ENCODE measurements at regions not wholly inside any gene's neighbourhood (a gene's known extent, or its start where the extent isn't known, plus 50 kb on each side); places are given as distances from the start of the nearest gene placed in this dataset.
"Not testable (repeated sequence)": the region's sequence is repeated elsewhere in the genome, so short reads cannot be mapped to it uniquely, and the experiment has no call there.

GRCh38 chr1:56248138-56248537, 331.2 kb downstream of the PLPP3 start:
- Mint-ChIP-seq H3K27me3 (ENCODE audit: low read depth) (no peaks in the 10 kb centered on the region), H3K36me3 (ENCODE audit: low read depth) (no peaks in the 10 kb centered on the region), H3K27ac (no peak overlapping the region), H3K9me3 (no peaks in the 10 kb centered on the region), H3K4me1 (ENCODE audit: low read depth) (no peaks in the 10 kb centered on the region), H3K4me3 (ENCODE audit: low read depth) (no peak overlapping the region)
- DNase-seq (ENCODE audit: low spot score), result no peak
- intact Hi-C loops (cut with micrococcal nuclease), result no loop called here

- H3K36me3 Mint-ChIP-seq (ENCODE audit: low read depth); DNase-seq (ENCODE audit: low spot score); intact Hi-C loops (cut with micrococcal nuclease); H3K4me1 Mint-ChIP-seq (ENCODE audit: low read depth); H3K27ac Mint-ChIP-seq; H3K27me3 Mint-ChIP-seq (ENCODE audit: low read depth); H3K9me3 Mint-ChIP-seq; H3K4me3 Mint-ChIP-seq (ENCODE audit: low read depth): not testable (repeated sequence)
These were observed 332.6 kb downstream of the PLPP3 start for GRCh38 chr1:56246726-56247125.

DNA sequence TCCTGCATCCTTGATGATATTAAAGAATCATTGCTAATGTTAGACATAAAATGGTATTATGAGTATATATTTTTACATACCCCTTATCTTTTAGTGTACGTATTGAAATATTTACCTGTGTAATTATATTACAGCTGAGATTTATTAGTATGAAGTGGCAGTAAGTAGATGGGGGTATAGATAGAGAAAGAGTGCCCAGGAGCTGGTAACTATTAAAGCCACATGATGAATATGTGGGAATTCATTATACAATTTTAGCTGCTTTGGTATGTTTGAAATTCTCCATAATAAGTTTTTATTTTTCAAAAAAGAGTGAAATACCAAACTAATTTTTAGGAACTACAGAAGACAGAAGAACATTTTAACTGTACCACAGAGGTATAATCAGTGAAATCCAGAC, 339.0 kb downstream of the PLPP3 start:
- Mint-ChIP-seq H3K4me1 (ENCODE audit: low read depth) (no peaks in the 10 kb centered on the region), H3K27ac (no peak overlapping the region), H3K36me3 (ENCODE audit: low read depth) (no peaks in the 10 kb centered on the region), H3K9me3 (peaks cover 8% of the 10 kb centered on the region), H3K27me3 (ENCODE audit: low read depth) (no peaks in the 10 kb centered on the region), H3K4me3 (ENCODE audit: low read depth) (no peak overlapping the region)
- no peak for DNase-seq (ENCODE audit: low spot score)
- intact Hi-C loops (cut with micrococcal nuclease), result no loop called here

GRCh38 chr1:56237491-56238064, 341.8 kb downstream of the PLPP3 start:
- Mint-ChIP-seq H3K4me3 (ENCODE audit: low read depth) (no peak overlapping the region), H3K27ac (no peak overlapping the region), H3K36me3 (ENCODE audit: low read depth) (no peaks in the 10 kb centered on the region), H3K9me3 (peaks cover 11% of the 10 kb centered on the region), H3K4me1 (ENCODE audit: low read depth) (no peaks in the 10 kb centered on the region), H3K27me3 (ENCODE audit: low read depth) (no peaks in the 10 kb centered on the region)
- intact Hi-C loops (cut with micrococcal nuclease), result no loop called here
- no peak for DNase-seq (ENCODE audit: low spot score)

DNA sequence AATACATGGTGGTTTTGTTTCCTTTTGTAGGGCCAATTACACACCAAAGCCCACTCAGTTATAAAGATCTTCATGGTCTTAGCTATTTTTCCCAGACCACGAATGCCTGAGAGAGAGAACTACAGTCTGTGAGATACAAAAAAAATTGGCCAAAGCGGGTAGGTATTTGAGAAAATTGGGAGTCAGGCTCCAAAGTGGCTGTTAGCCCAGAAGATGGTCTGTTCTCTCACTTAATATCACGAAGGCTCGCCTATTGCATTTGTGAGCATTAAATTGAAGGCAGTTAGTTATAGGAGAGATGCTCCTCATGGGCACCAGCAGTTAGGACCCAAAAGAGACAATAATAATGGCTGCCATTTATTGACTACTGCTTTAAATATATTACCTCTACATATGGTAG, 342.7 kb downstream of the PLPP3 start:
- DNase-seq (ENCODE audit: low spot score), result no peak
- H3K27me3 Mint-ChIP-seq (ENCODE audit: low read depth), result no peaks in the 10 kb centered on the region
- no peaks in the 10 kb centered on the region for H3K36me3 Mint-ChIP-seq (ENCODE audit: low read depth)
- no peaks in the 10 kb centered on the region for H3K4me1 Mint-ChIP-seq (ENCODE audit: low read depth)
- no peak overlapping the region for H3K4me3 Mint-ChIP-seq (ENCODE audit: low read depth)
- intact Hi-C loops (cut with micrococcal nuclease), result no loop called here
- H3K27ac Mint-ChIP-seq, result no peak overlapping the region
- peaks cover 11% of the 10 kb centered on the region for H3K9me3 Mint-ChIP-seq

GRCh38 chr1:56235909-56236510, 343.4 kb downstream of the PLPP3 start:
- no peaks in the 10 kb centered on the region for H3K4me1 Mint-ChIP-seq (ENCODE audit: low read depth)
- no peak overlapping the region for H3K4me3 Mint-ChIP-seq (ENCODE audit: low read depth)
- no peaks in the 10 kb centered on the region for H3K36me3 Mint-ChIP-seq (ENCODE audit: low read depth)
- no peaks in the 10 kb centered on the region for H3K27me3 Mint-ChIP-seq (ENCODE audit: low read depth)
- H3K27ac Mint-ChIP-seq, result no peak overlapping the region
- H3K9me3 Mint-ChIP-seq, result peaks cover 11% of the 10 kb centered on the region
- intact Hi-C loops (cut with micrococcal nuclease), result no loop called here
- DNase-seq (ENCODE audit: low spot score), result no peak

DNA sequence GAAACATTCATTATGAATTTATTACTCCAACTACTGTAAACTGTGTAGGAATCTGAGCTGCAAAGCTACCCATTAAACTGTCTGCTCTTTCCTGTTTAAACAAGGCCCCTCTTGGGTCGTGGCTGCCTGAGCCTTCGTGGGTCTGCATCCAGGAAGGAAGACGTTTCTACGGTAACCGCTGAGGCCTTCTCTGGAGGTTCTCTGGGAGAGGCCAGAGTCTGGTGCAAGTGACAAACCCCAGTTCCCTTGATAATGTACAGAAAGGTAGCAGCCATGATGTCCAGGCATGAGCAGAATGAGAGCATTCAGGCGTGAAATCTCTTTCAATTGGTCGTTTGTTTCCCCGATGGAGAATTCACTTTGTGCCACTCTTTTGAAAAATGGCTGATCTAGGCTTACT, 350.2 kb downstream of the PLPP3 start:
- H3K27me3 Mint-ChIP-seq (ENCODE audit: low read depth), result no peaks in the 10 kb centered on the region
- H3K27ac Mint-ChIP-seq, result no peak overlapping the region
- DNase-seq (ENCODE audit: low spot score), result no peak
- no peaks in the 10 kb centered on the region for H3K9me3 Mint-ChIP-seq
- H3K36me3 Mint-ChIP-seq (ENCODE audit: low read depth), result no peaks in the 10 kb centered on the region
- H3K4me3 Mint-ChIP-seq (ENCODE audit: low read depth), result no peak overlapping the region
- intact Hi-C loops (cut with micrococcal nuclease), result no loop called here
- no peaks in the 10 kb centered on the region for H3K4me1 Mint-ChIP-seq (ENCODE audit: low read depth)

DNA sequence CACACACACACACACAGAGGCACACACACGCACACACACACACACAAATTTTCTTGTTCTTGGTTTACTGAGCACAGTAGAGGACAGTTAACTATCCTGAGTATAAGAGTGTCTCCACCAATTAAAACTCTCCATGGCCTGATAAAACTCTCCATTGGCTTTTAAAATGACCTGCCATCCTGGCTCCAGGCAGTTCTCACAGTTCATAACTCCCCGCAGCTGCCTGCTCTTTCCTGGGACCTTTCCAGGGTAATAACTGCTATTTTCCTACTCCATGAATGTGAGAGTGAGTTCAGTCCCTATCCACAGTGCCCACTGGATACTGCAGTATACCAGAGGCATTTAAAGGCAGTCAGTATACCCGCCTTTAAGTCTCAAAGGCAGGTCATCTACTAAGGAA, 351.5 kb downstream of the PLPP3 start:
- Mint-ChIP-seq H3K4me1 (ENCODE audit: low read depth) (no peaks in the 10 kb centered on the region), H3K36me3 (ENCODE audit: low read depth) (no peaks in the 10 kb centered on the region), H3K9me3 (no peaks in the 10 kb centered on the region), H3K27me3 (ENCODE audit: low read depth) (no peaks in the 10 kb centered on the region), H3K4me3 (ENCODE audit: low read depth) (no peak overlapping the region), H3K27ac (no peak overlapping the region)
- no peak for DNase-seq (ENCODE audit: low spot score)
- intact Hi-C loops (cut with micrococcal nuclease), result no loop called here

DNA sequence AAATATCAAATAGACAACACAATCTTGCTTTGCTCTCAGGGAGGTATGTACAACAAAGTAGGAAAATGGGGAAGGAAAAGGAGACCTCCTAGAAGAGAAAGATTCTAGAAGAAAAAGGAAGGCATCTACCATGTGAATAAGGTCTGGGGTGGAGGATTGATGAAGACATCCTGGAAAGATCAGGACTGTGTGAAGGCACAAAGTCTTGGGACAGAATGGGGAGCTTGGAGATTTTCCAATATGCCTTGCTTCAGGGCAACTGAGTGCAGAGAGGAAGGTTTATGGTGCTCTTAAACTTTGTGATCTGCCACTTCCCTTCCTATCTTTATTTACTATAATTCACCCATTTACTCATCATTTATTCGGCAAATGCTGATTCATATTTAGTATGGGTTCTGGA, 352.0 kb downstream of the PLPP3 start:
- no peak overlapping the region for H3K27ac Mint-ChIP-seq
- H3K9me3 Mint-ChIP-seq, result no peaks in the 10 kb centered on the region
- H3K36me3 Mint-ChIP-seq (ENCODE audit: low read depth), result no peaks in the 10 kb centered on the region
- DNase-seq (ENCODE audit: low spot score), result no peak
- no peaks in the 10 kb centered on the region for H3K27me3 Mint-ChIP-seq (ENCODE audit: low read depth)
- no peak overlapping the region for H3K4me3 Mint-ChIP-seq (ENCODE audit: low read depth)
- no peaks in the 10 kb centered on the region for H3K4me1 Mint-ChIP-seq (ENCODE audit: low read depth)
- intact Hi-C loops (cut with micrococcal nuclease), result no loop called here

GRCh38 chr1:56225964-56226815, 353.2 kb downstream of the PLPP3 start:
- Mint-ChIP-seq H3K9me3 (no peaks in the 10 kb centered on the region), H3K4me1 (ENCODE audit: low read depth) (no peaks in the 10 kb centered on the region), H3K27ac (no peak overlapping the region), H3K36me3 (ENCODE audit: low read depth) (no peaks in the 10 kb centered on the region), H3K27me3 (ENCODE audit: low read depth) (no peaks in the 10 kb centered on the region), H3K4me3 (ENCODE audit: low read depth) (no peak overlapping the region)
- intact Hi-C loops (cut with micrococcal nuclease), result no loop called here
- DNase-seq (ENCODE audit: low spot score), result no peak

GRCh38 chr1:56223968-56224367, 355.4 kb downstream of the PLPP3 start:
- no peaks in the 10 kb centered on the region for H3K36me3 Mint-ChIP-seq (ENCODE audit: low read depth)
- no peak overlapping the region for H3K27ac Mint-ChIP-seq
- H3K4me3 Mint-ChIP-seq (ENCODE audit: low read depth), result no peak overlapping the region
- DNase-seq (ENCODE audit: low spot score), result no peak
- H3K9me3 Mint-ChIP-seq, result no peaks in the 10 kb centered on the region
- intact Hi-C loops (cut with micrococcal nuclease), result no loop called here
- H3K27me3 Mint-ChIP-seq (ENCODE audit: low read depth), result no peaks in the 10 kb centered on the region
- H3K4me1 Mint-ChIP-seq (ENCODE audit: low read depth), result no peaks in the 10 kb centered on the region

DNA sequence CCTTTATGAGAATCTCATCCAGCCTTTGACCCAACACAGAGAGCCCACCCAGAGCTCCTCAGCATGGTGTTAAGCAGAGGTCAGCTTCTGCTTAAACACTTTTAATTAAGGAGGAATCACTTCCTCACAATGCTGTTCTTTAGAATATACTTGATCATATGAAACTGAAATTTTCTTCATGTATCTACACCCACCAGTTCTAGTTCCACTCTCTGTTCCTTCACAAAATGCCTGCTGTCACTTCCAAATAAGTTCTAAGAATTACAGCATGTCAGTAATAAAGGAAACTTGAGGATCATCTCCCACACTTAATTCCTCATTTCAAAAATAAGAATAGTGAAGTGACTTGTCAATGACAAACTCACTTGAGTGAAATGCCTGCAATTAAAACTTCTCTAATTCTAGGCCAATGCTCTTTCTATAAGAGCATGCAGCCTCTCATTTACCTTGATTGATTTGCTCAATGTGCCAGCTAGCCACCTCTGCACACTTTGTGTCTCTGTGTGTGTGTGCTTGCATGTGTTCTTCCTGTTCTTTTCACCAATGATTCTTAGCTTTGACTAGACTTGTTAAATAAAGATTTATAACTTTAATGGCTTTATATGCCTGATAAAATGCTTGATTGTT, 356.3 kb downstream of the PLPP3 start:
- Mint-ChIP-seq H3K36me3 (ENCODE audit: low read depth) (no peaks in the 10 kb centered on the region), H3K27ac (no peak overlapping the region), H3K4me3 (ENCODE audit: low read depth) (no peak overlapping the region), H3K4me1 (ENCODE audit: low read depth) (no peaks in the 10 kb centered on the region), H3K27me3 (ENCODE audit: low read depth) (no peaks in the 10 kb centered on the region), H3K9me3 (no peaks in the 10 kb centered on the region)
- DNase-seq (ENCODE audit: low spot score), result no peak
- intact Hi-C loops (cut with micrococcal nuclease), result no loop called here

- intact Hi-C loops (cut with micrococcal nuclease), result no loop called here
- H3K4me3 Mint-ChIP-seq (ENCODE audit: low read depth), result no peak overlapping the region
- H3K4me1 Mint-ChIP-seq (ENCODE audit: low read depth), result no peaks in the 10 kb centered on the region
- H3K36me3 Mint-ChIP-seq (ENCODE audit: low read depth), result no peaks in the 10 kb centered on the region
- H3K9me3 Mint-ChIP-seq, result no peaks in the 10 kb centered on the region
- no peak overlapping the region for H3K27ac Mint-ChIP-seq
- no peak for DNase-seq (ENCODE audit: low spot score)
- H3K27me3 Mint-ChIP-seq (ENCODE audit: low read depth), result no peaks in the 10 kb centered on the region
These were observed 359.3 kb downstream of the PLPP3 start for GRCh38 chr1:56220021-56220420.
